ENCODE measurements at regions not wholly inside any gene's neighbourhood (a gene's known extent, or its start where the extent isn't known, plus 50 kb on each side); places are given as distances from the start of the nearest gene placed in this dataset.

DNA sequence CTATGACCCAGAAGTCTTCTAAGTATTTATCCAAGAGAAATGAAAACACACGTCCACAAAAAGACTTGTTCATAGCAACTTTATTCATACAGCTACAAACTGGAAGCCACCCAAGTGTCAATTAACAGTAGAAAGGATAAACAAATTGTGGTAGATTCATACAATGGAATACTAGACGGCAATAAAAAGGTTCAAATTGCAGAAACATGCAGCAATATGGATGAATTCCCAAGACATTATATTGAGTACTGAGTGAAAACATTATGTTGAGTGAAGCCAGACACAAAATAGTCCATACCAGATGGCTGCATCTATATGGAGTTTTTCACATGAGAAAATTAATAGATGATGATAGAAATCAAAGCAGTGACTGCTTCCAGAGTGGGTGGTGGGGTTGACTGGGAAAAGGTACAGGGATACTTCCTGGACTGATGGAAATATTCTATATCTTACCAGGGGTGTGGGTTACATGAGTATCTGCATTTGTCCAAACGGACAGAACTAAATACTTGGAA, 292.0 kb downstream of the FGFR2 start:
- in situ Hi-C loops (cut with MboI) (no loop called here), intact Hi-C loops (cut with micrococcal nuclease; ENCODE audit: unreplicated experiment) (no loop called here)
- POLR2A ChIA-PET = no interaction called here
- no peaks in the 10 kb centered on the region for H3K36me3 ChIP-seq (ENCODE audit: control insufficient read depth in 2 of 2, insufficient read depth in 2 of 2, low read length in 1 of 2)
- no peak overlapping the region for H2AFZ ChIP-seq (ENCODE audit: control insufficient read depth, low read depth, low read length)
- no peak overlapping the region for H3K27ac ChIP-seq (ENCODE audit: control insufficient read depth, insufficient read depth)
- H3K27me3 ChIP-seq (replicated peaks in 1 of 2; ENCODE audit: control insufficient read depth in 2 of 2, insufficient read depth in 2 of 2, low read length in 1 of 2) = peaks cover 0 to 1% of the 10 kb centered on the region in 2 experiments; a peak in 2 of 4 replicates
- WGBS (ENCODE audit: insufficient coverage, insufficient replicate concordance, low lambda C conversion rate, missing lambda C conversion rate) = 7% methylated on average over 3 of the region's 3 CpGs
- RAD21 ChIA-PET (ENCODE audit: unreplicated experiment) = no interaction called here
- no peaks in the 10 kb centered on the region for H3K4me1 ChIP-seq (ENCODE audit: control insufficient read depth, insufficient read depth, low read length)
- SMC1A ChIA-PET (ENCODE audit: uncharacterized antibody, unreplicated experiment) = no interaction called here
- no peak overlapping the region for H3K9ac ChIP-seq (ENCODE audit: control insufficient read depth, insufficient read depth, low read length)
- no peaks in the 10 kb centered on the region for H3K79me2 ChIP-seq (ENCODE audit: control insufficient read depth, insufficient read depth, low read length)
- FAIRE-seq (no peak), ATAC-seq (no peak), DNase-seq (ENCODE audit: low read depth, low spot score) (no peak)
- H3K4me2 ChIP-seq (ENCODE audit: control insufficient read depth, insufficient read depth) = no peak overlapping the region
- CTCF ChIA-PET = no interaction called here
- H3K9me3 ChIP-seq (replicated peaks; ENCODE audit: control insufficient read depth, insufficient read depth, low read length) = no peaks in the 10 kb centered on the region
- H4K20me1 ChIP-seq (ENCODE audit: control insufficient read depth, insufficient read depth) = no peaks in the 10 kb centered on the region
- H3K4me3 ChIP-seq = no peak overlapping the region
- BruUV-seq (replicated peaks) = no TSS peak
- TF ChIP-seq CBX3 (IDR thresholded peaks at IDR 0.05; ENCODE audit: borderline replicate concordance, low read depth) = no peak
- TF ChIP-seq, protein P1, sequence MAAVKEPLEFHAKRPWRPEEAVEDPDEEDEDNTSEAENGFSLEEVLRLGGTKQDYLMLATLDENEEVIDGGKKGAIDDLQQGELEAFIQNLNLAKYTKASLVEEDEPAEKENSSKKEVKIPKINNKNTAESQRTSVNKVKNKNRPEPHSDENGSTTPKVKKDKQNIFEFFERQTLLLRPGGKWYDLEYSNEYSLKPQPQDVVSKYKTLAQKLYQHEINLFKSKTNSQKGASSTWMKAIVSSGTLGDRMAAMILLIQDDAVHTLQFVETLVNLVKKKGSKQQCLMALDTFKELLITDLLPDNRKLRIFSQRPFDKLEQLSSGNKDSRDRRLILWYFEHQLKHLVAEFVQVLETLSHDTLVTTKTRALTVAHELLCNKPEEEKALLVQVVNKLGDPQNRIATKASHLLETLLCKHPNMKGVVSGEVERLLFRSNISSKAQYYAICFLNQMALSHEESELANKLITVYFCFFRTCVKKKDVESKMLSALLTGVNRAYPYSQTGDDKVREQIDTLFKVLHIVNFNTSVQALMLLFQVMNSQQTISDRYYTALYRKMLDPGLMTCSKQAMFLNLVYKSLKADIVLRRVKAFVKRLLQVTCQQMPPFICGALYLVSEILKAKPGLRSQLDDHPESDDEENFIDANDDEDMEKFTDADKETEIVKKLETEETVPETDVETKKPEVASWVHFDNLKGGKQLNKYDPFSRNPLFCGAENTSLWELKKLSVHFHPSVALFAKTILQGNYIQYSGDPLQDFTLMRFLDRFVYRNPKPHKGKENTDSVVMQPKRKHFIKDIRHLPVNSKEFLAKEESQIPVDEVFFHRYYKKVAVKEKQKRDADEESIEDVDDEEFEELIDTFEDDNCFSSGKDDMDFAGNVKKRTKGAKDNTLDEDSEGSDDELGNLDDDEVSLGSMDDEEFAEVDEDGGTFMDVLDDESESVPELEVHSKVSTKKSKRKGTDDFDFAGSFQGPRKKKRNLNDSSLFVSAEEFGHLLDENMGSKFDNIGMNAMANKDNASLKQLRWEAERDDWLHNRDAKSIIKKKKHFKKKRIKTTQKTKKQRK (IDR thresholded peaks at IDR 0.05; ENCODE audit: low read depth, low read length) = no peak
- no peak for TF ChIP-seq CREB1 (IDR thresholded peaks at IDR 0.05; ENCODE audit: low read depth)
- TF ChIP-seq, protein P2, sequence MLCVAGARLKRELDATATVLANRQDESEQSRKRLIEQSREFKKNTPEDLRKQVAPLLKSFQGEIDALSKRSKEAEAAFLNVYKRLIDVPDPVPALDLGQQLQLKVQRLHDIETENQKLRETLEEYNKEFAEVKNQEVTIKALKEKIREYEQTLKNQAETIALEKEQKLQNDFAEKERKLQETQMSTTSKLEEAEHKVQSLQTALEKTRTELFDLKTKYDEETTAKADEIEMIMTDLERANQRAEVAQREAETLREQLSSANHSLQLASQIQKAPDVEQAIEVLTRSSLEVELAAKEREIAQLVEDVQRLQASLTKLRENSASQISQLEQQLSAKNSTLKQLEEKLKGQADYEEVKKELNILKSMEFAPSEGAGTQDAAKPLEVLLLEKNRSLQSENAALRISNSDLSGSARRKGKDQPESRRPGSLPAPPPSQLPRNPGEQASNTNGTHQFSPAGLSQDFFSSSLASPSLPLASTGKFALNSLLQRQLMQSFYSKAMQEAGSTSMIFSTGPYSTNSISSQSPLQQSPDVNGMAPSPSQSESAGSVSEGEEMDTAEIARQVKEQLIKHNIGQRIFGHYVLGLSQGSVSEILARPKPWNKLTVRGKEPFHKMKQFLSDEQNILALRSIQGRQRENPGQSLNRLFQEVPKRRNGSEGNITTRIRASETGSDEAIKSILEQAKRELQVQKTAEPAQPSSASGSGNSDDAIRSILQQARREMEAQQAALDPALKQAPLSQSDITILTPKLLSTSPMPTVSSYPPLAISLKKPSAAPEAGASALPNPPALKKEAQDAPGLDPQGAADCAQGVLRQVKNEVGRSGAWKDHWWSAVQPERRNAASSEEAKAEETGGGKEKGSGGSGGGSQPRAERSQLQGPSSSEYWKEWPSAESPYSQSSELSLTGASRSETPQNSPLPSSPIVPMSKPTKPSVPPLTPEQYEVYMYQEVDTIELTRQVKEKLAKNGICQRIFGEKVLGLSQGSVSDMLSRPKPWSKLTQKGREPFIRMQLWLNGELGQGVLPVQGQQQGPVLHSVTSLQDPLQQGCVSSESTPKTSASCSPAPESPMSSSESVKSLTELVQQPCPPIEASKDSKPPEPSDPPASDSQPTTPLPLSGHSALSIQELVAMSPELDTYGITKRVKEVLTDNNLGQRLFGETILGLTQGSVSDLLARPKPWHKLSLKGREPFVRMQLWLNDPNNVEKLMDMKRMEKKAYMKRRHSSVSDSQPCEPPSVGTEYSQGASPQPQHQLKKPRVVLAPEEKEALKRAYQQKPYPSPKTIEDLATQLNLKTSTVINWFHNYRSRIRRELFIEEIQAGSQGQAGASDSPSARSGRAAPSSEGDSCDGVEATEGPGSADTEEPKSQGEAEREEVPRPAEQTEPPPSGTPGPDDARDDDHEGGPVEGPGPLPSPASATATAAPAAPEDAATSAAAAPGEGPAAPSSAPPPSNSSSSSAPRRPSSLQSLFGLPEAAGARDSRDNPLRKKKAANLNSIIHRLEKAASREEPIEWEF (IDR thresholded peaks at IDR 0.05; ENCODE audit: insufficient replicate concordance, low read depth, low read length) = no peak
- TF ChIP-seq ETV6 (conservative IDR thresholded peaks at IDR 0.05 in 1 of 2, IDR thresholded peaks at IDR 0.05 in 1 of 2; ENCODE audit: borderline replicate concordance in 1 of 2, low read depth in 1 of 2) = no peak
- no peak for TF ChIP-seq EP300 (IDR thresholded peaks at IDR 0.05; ENCODE audit: borderline replicate concordance in 1 of 2, control insufficient read depth in 1 of 2, low read depth in 2 of 2, low read length in 2 of 2)
- TF ChIP-seq ZNF207 (IDR thresholded peaks at IDR 0.05; ENCODE audit: borderline replicate concordance) = no peak
- TF ChIP-seq, protein P3, sequence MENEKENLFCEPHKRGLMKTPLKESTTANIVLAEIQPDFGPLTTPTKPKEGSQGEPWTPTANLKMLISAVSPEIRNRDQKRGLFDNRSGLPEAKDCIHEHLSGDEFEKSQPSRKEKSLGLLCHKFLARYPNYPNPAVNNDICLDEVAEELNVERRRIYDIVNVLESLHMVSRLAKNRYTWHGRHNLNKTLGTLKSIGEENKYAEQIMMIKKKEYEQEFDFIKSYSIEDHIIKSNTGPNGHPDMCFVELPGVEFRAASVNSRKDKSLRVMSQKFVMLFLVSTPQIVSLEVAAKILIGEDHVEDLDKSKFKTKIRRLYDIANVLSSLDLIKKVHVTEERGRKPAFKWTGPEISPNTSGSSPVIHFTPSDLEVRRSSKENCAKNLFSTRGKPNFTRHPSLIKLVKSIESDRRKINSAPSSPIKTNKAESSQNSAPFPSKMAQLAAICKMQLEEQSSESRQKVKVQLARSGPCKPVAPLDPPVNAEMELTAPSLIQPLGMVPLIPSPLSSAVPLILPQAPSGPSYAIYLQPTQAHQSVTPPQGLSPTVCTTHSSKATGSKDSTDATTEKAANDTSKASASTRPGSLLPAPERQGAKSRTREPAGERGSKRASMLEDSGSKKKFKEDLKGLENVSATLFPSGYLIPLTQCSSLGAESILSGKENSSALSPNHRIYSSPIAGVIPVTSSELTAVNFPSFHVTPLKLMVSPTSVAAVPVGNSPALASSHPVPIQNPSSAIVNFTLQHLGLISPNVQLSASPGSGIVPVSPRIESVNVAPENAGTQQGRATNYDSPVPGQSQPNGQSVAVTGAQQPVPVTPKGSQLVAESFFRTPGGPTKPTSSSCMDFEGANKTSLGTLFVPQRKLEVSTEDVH (IDR thresholded peaks at IDR 0.05; ENCODE audit: low read depth, partially characterized antibody) = no peak
- TF ChIP-seq HDGF (IDR thresholded peaks at IDR 0.05) = no peak
- TF ChIP-seq, protein P4, sequence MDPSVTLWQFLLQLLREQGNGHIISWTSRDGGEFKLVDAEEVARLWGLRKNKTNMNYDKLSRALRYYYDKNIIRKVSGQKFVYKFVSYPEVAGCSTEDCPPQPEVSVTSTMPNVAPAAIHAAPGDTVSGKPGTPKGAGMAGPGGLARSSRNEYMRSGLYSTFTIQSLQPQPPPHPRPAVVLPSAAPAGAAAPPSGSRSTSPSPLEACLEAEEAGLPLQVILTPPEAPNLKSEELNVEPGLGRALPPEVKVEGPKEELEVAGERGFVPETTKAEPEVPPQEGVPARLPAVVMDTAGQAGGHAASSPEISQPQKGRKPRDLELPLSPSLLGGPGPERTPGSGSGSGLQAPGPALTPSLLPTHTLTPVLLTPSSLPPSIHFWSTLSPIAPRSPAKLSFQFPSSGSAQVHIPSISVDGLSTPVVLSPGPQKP (IDR thresholded peaks at IDR 0.05; ENCODE audit: low read depth, low read length) = no peak
- no peak for TF ChIP-seq CBX5 (IDR thresholded peaks at IDR 0.05; ENCODE audit: low read depth)

All from GM12878 (cell line).